ENCODE measurements at regions not wholly inside any gene's neighbourhood (a gene's known extent, or its start where the extent isn't known, plus 50 kb on each side); places are given as distances from the start of the nearest gene placed in this dataset.

DNA sequence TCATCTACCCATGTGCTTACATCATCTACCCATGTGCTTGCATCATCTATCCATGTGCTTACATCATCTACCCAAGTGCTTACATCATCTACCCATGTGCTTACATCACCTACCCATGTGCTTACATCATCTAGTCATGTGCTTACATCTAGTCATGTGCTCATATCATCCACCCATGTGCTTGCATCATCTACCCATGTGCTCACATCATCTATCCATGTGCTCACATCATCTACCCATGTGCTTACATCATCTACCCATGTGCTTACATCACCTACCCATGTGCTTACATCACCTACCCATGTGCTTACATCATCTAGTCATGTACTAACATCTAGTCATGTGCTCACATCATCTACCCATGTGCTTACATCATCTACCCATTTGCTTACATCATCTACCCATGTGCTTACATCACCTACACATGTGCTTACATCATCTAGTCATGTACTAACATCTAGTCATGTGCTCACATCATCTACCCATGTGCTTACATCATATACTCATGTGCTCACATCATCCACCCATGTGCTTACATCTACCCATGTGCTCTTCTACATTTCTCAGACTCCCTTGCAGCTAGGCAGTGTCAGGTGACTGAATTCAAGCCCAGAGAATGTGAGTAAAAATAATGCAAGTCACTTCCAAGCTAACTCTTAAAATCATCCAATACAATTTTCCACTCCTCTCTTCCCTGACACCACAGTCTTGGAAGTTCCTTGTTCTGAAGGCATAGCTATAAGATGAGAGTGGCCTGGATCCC lies 196.8 kb downstream of the CBLN1 start:
- TF ChIP-seq POLR2AphosphoS5 (IDR thresholded peaks at IDR 0.05; ENCODE audit: low read depth, low read length) (no peak), POLR2A (IDR thresholded peaks at IDR 0.05; ENCODE audit: low read depth, low read length) (no peak)

All from GM12891 (cell line).